Peyer's patch (tissue), 4 donors: ENCODE measurements at regions not wholly inside any gene's neighbourhood (a gene's known extent, or its start where the extent isn't known, plus 50 kb on each side); places are given as distances from the start of the nearest gene placed in this dataset.

Source experiments
- CTCF ChIP-seq, 6 experiments: fragments of 450-650 bp in 4 of 6; fragments of 200-600 bp in 2 of 6; sonication (generic) in 1 of 6; IDR thresholded peaks; one replicate each; pipeline ENCODE4 v1.5.1; 2017 to 2019; ENCODE audit warnings: antibody characterized with exemption in 6 of 6, mild to moderate bottlenecking in 3 of 6, moderate library complexity in 1 of 6
- POLR2A ChIP-seq, 2 donors: fragments of 450-650 bp; IDR thresholded peaks; one replicate each; pipeline ENCODE4 v1.5.1; 2017; ENCODE audit warnings: antibody characterized with exemption in 2 of 2, mild to moderate bottlenecking in 2 of 2, moderate library complexity in 2 of 2

GRCh38 chr2:217714287-217714751, 288.5 kb downstream of the TNS1 start:
- no peak for TF ChIP-seq CTCF (IDR thresholded peaks at IDR 0.05)
- no peak for TF ChIP-seq POLR2A (IDR thresholded peaks at IDR 0.05)
